Activated CD4-positive, CD25-positive, alpha-beta regulatory T cell treated with anti-CD3 and anti-CD28 coated beads, Interleukin-2, amount 50 U/mL, for 24 hours (primary cell): ENCODE measurements at regions not wholly inside any gene's neighbourhood (a gene's known extent, or its start where the extent isn't known, plus 50 kb on each side); places are given as distances from the start of the nearest gene placed in this dataset.

ENCODE experiments used
- ATAC-seq, 2 donors: fragments of 150-1000 bp; cut with Tn5 transposase; one replicate each; pipeline ENCODE4 v1.10.0; 2021; ENCODE audit warnings: mild to moderate bottlenecking in 1 of 2, moderate library complexity in 1 of 2

- ATAC-seq: no peak
These were observed 210.4 kb upstream of the RGS6 start for GRCh38 chr14:71721791-71722190.

DNA sequence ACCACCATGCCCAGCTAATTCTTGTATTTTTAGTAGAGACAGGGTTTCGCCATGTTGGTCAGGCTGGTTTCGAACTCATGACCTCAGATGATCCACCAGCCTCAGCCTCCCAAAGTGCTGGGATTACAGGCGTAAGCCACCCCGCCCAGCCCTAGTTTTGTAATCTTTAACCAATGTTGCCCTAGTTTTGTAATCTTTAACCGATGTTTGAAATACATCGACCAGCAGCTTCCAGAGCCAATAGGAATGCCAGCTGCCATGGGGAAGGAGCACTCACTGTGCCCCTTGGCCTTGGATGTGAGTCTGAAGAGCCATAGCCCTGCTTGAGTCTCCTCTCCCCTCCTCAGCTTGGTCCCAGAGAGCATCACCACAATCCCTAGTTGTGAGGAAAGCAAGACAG, 209.3 kb upstream of the RGS6 start:
- ATAC-seq: no peak

DNA sequence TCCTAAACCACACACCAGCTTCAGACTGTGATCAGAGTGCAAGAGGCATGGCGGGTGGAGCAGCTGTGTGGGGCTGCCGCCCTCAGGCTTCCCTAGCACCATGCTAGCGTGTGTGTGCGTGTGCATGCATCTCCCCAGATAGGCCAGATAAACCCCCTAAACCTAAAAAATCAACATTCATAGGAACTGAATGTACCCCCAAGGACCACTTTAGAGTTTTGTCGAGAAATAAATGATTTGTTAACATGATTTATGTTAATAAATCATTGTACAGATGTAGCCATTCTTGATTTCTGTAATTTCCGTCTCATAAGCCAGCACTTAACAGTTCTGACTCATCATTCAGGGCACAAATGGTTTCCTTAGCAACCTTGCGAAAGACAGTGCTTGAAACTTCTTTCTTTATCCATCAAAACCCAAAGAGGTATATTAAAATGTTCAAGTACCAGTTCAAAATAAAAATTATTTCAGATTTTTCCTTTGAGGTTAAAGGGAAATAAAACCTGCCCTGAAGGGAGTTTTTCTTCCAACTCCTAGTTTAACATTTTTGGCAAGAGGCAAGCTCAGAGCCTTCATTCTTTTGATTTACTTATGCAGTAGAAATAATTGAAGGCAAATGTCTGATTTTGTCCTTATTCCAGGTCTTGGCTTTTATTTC, 206.2 kb upstream of the RGS6 start:
- peak; percentile 48 to 65 for ATAC-seq

- ATAC-seq: no peak
These were observed 205.6 kb upstream of the RGS6 start for GRCh38 chr14:71726580-71727021.

DNA sequence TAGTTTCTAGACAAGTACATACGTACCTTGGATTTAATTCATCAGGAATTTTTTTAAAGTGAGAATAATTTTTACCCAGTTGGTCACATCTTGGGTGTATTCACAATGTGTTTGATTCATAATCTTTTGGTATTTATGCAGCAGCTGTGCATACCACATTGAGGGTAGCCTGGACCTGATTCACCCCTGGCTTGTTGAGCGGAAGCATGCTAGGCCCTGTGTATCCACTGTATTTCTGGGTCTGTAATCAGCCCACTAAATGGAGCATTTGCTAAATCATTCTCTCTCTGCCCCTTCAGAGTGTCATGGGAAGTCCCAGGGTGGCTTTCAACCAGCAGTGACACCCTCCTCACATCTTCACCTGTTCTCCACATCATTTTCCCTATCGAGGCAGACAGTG, 203.8 kb upstream of the RGS6 start:
- no peak for ATAC-seq

- no peak for ATAC-seq
These were observed 202.6 kb upstream of the RGS6 start for GRCh38 chr14:71729596-71729995.

GRCh38 chr14:71730471-71730870, 201.8 kb upstream of the RGS6 start:
- ATAC-seq: no peak

DNA sequence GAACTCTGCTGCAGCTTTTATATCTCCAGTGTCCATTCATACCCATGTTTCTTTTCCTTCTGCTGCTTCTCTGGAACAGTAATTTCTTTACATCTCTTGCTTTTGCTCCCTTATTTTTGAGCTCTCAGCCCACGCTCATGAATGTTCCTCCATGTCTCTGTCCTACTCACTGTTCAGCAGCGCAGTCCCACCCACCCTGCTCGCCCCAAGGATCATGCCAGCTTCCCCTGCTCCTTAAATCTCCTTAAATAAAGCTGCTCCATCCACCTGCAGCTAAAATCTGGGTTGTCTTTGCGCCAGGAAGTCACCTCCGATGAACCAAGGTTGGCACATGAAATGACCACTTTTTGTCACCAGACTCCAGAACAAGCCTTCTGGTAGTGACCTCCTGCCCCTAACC, 201.1 kb upstream of the RGS6 start:
- no peak for ATAC-seq

- no peak for ATAC-seq
These were observed 198.9 kb upstream of the RGS6 start for GRCh38 chr14:71733210-71733883.

DNA sequence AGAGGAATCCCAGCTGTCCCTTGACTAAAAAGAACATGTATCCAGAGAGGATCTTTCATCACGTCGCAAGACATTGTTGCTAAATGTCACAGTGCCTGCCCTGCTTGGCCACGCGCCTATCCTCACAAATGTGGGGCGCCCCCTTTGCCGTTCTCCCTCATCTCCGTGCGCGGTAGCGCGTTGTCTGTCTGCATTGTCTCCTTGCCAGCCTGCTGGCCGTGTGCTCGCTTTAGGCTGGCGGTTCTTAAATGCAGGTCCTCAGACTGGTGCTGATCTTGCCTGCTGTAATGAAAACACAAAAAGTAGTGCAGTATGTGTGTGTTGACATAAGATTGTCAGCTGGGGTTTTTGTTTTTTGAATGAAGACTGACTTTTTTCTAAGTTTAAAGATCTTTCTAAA, 198.2 kb upstream of the RGS6 start:
- no peak for ATAC-seq

DNA sequence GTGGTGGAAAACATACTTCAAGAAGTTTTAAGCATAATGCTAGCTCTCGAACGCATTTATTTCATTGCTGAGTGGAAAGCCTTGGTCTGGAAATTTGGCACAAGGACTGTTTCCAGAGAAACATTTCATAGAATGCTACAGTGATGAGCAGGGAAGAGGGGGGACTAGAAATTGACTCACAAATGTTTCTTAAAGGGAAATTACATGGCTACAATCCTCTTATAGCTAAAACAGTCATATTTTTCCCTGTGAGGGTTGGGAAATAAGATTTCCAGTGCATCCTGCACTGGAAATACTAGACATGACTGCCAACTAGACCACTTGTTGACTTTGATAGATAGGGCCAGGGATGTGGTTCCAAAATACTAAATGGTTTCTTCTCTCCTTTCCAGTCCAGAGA, 197.3 kb upstream of the RGS6 start:
- no peak for ATAC-seq

DNA sequence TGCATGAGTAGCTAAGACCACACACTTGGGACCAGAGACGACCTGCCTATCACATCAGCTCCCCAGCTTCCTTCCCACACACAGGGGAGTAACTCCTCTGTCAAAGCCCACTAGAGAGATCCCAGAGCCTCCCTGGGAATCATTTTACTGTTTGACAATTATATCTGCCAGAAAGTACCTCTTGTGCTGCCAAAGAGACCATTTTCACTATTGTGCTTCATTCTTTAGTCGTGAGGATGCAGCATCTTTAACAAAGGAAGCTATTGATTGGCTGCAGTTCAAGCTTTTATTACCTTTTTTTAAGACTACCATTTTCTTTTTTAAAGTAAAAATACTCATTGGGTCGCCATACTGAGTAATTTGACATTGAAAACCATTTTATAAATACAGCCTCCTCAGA, 194.5 kb upstream of the RGS6 start:
- ATAC-seq: no peak

- no peak for ATAC-seq
These were observed 192.8 kb upstream of the RGS6 start for GRCh38 chr14:71739273-71739990.

GRCh38 chr14:71741241-71741640, 191.0 kb upstream of the RGS6 start:
- no peak for ATAC-seq

DNA sequence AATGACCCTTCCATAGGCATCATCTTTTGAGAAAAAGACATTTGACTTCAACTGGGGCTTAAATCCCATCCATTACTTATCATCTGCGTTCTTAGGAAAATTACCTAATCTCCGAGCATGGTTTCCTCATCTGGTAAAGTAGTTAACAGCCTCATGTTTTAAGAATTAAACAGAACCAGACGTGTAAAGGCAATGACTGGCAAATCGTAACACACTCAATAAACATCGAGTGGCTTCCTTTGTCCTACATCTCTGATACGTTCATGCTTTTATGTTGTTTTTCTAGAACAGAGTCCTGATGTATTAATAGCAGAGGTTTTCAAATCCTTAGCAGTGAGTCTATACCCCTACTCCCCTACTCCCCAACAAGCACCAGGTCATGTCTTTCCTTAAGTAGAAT, 189.7 kb upstream of the RGS6 start:
- ATAC-seq: no peak

- no peak for ATAC-seq
These were observed 187.2 kb upstream of the RGS6 start for GRCh38 chr14:71745072-71745471.

GRCh38 chr14:71748196-71748595, 184.0 kb upstream of the RGS6 start:
- ATAC-seq: no peak

DNA sequence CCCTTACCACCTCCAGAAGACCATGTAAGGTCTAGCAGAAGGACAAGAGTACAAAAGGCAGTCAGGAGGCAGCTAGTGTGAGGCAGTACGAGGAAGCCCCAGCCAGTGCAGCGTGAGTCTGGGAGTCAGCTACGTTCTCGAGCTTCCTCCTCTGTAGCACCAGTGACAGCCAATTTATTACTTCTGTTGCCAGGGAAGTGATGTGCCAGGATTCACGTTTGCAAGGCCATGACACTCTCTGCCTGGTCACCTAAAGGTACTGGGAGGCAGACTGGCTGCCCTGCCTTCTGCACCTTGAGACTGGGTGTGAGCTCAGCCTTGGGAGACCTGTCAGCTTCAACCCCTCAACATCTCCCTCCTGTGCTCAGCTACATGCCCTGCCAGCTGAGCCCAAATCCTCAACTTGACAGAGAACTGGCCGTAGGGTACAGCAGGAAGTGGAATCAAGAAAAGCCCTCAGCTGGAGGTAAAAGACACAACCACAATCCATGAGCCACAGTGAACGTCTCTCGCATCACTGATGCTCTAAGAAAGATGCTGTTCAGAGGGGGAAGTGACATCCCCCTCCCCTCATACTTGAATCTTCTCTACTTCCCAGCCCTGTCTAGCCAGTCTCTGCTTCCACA, 182.5 kb upstream of the RGS6 start:
- ATAC-seq: no peak

GRCh38 chr14:71751264-71751663, 181.0 kb upstream of the RGS6 start:
- no peak for ATAC-seq

- no peak for ATAC-seq
These were observed 180.0 kb upstream of the RGS6 start for GRCh38 chr14:71752111-71752738.

DNA sequence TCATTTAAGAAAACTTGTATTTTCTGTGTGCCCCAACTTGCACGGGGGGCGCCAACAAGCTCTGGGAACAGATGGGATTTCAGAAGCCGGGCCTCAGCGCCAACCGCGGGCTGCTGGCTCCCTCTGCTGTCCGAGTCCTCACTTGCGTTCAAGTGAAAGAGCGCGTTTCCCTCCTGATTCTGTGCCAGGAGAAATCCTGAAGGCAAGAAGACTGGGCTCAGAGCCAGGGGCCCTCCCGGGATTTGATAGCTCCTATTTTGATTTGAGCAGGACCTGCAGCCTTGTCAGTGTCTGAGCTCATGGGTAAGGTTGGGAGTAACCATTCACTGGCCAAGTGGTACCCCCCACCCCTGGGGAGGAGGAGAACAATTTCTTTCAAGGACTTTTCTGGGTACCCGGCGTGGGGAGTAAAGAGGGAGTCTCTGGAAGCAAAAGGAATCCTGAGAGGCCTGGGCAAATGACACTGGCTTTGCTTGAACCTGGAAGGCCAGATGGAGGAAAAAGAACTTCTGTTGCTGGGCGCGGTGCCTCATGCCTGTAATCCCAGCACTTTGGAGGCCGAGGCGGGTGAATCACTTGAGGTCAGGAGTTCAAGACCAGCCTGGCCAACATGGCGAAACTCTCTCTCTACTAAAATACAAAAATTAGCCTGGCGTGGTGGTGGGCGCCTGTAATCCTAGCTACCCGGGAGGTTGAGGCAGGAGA, 179.0 kb upstream of the RGS6 start:
- no peak for ATAC-seq

DNA sequence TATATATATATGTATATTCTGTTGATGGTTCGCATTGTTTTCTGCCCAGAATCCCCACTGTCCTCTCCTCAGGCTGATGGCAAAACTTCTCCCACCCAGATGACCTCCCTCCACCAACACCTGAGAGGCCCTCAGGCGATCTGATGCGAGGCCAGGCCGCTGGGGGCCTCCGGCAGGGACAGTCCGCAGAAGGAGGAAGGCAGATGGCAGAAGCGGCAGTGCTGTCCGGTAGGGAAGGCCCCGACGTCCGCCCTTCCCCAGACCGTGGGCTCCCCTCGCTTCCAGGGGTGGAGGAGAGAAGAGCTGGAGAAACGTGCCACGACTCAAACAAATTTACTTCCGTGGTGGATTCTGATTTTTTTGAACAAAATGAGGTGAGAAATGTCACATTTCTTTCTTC, 178.3 kb upstream of the RGS6 start:
- ATAC-seq: no peak
